GM12891 (cell line): ENCODE measurements at regions not wholly inside any gene's neighbourhood (a gene's known extent, or its start where the extent isn't known, plus 50 kb on each side); places are given as distances from the start of the nearest gene placed in this dataset.

ENCODE experiments used
- PAX5 ChIP-seq: IDR thresholded peaks from 2 replicates; pipeline ENCODE4 v1.6.1; 2011; ENCODE audit warnings: low read length, moderate library complexity, mild to moderate bottlenecking; ENCODE audit not compliant: insufficient read depth, severe bottlenecking
- POLR2A ChIP-seq: IDR thresholded peaks from 2 replicates; pipeline ENCODE4 v1.6.1; 2011; ENCODE audit warnings: low read depth, low read length, control low read depth
- POLR2AphosphoS5 ChIP-seq: IDR thresholded peaks from 2 replicates; pipeline ENCODE4 v1.6.1; 2011; ENCODE audit warnings: low read depth, low read length, control low read depth
- TAF1 ChIP-seq: IDR thresholded peaks from 2 replicates; pipeline ENCODE4 v1.6.1; 2011; ENCODE audit warnings: low read depth, low read length, control low read depth

- no peak for TF ChIP-seq POLR2AphosphoS5
- TF ChIP-seq POLR2A, result no peak
- TF ChIP-seq TAF1, result no peak
- no peak for TF ChIP-seq PAX5
Measured at GRCh38 chr4:179563741-179564140, 2121.5 kb upstream of the AGA start.
